ENCODE measurements at regions not wholly inside any gene's neighbourhood (a gene's known extent, or its start where the extent isn't known, plus 50 kb on each side); places are given as distances from the start of the nearest gene placed in this dataset.

DNA sequence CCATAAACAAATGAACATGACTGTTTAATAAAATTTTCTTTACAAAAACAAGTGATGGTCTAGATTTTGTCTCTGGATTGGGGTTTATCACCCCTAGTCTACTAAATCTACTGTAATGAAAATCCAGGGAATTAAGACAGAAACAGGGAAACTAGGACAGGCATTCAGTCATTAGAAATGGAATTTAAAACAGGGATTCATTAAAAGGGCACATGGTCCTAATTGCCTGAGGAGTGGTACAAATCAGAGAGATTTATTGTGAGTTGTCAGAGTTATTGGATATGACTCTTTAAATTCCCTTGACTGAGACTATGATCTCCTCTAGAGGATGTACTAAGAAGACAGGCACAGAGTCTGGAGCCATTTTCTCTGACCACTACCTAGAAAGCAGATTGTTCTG lies 670.9 kb upstream of the GCFC2 start:
- TF ChIP-seq YY1 (IDR thresholded peaks at IDR 0.05; ENCODE audit: insufficient read depth, insufficient read length), result no peak
- no peak for TF ChIP-seq ZNF274 (IDR thresholded peaks at IDR 0.05; ENCODE audit: low read depth, low read length)

Data from NT2/D1 (cell line).